Trophoblast cell (in vitro differentiated cells and primary cell): ENCODE measurements at regions not wholly inside any gene's neighbourhood (a gene's known extent, or its start where the extent isn't known, plus 50 kb on each side); places are given as distances from the start of the nearest gene placed in this dataset.

Experiments
- DNase-seq, 2 donors: peaks; one replicate each; pipeline ENCODE4 v3.0.0-alpha.2; 2016
- H2AFZ ChIP-seq: 2 replicates; pipeline ENCODE4 v1.6.1; 2013; ENCODE audit warnings: low read length, moderate library complexity, mild to moderate bottlenecking; ENCODE audit not compliant: insufficient read depth, poor library complexity
- H2AK5ac ChIP-seq: 2 replicates; pipeline ENCODE4 v1.6.1; 2013; ENCODE audit warnings: mild to moderate bottlenecking, low read length
- H2BK120ac ChIP-seq: 2 replicates; pipeline ENCODE4 v1.6.1; 2013; ENCODE audit warnings: low read length, mild to moderate bottlenecking, moderate library complexity; ENCODE audit not compliant: insufficient read depth, poor library complexity
- H2BK12ac ChIP-seq: 2 replicates; pipeline ENCODE4 v1.6.1; 2013; ENCODE audit warnings: mild to moderate bottlenecking, low read length, moderate library complexity
- H2BK5ac ChIP-seq: 2 replicates; pipeline ENCODE4 v1.6.1; 2013; ENCODE audit warnings: low read length, low read depth, moderate library complexity, mild to moderate bottlenecking; ENCODE audit not compliant: poor library complexity
- H3K14ac ChIP-seq: 2 replicates; pipeline ENCODE4 v1.6.1; 2013; ENCODE audit warnings: mild to moderate bottlenecking, low read length
- H3K18ac ChIP-seq: 2 replicates; pipeline ENCODE4 v1.6.1; 2013; ENCODE audit warnings: mild to moderate bottlenecking, low read length
- H3K23ac ChIP-seq: 2 replicates; pipeline ENCODE4 v1.6.1; 2013; ENCODE audit warnings: low read length
- H3K27ac ChIP-seq: 2 replicates; pipeline ENCODE4 v1.5.1; 2013; ENCODE audit warnings: low read depth, mild to moderate bottlenecking, inconsistent platforms, low read length, moderate library complexity
- H3K27me3 ChIP-seq: 2 replicates; pipeline ENCODE4 v1.6.1; 2013; ENCODE audit warnings: inconsistent platforms, mild to moderate bottlenecking, low read length, moderate library complexity; ENCODE audit not compliant: insufficient read depth
- H3K36me3 ChIP-seq, 2 experiments: 1 replicate in 1 of 2; 2 replicates in 1 of 2; pipeline ENCODE4 v1.6.1; 2013; ENCODE audit warnings: low read length in 2 of 2, mild to moderate bottlenecking in 2 of 2, moderate library complexity in 1 of 2; ENCODE audit not compliant: insufficient read depth in 2 of 2, control insufficient read depth in 1 of 2
- H3K4ac ChIP-seq: 2 replicates; pipeline ENCODE4 v1.6.1; 2013; ENCODE audit warnings: low read depth, mild to moderate bottlenecking, low read length, moderate library complexity
- H3K4me1 ChIP-seq, 2 experiments: 1 replicate in 1 of 2; 2 replicates in 1 of 2; pipeline ENCODE4 v1.6.1; 2013; ENCODE audit warnings: low read length in 2 of 2, mild to moderate bottlenecking in 2 of 2, moderate library complexity in 1 of 2; ENCODE audit not compliant: insufficient read depth in 2 of 2, control insufficient read depth in 1 of 2
- H3K4me2 ChIP-seq: 2 replicates; pipeline ENCODE4 v1.6.1; 2013; ENCODE audit warnings: inconsistent platforms, mild to moderate bottlenecking, low read length, moderate library complexity
- H3K4me3 ChIP-seq: 2 replicates; pipeline ENCODE4 v1.5.1; 2013; ENCODE audit warnings: mild to moderate bottlenecking, low read depth, low read length, inconsistent platforms
- H3K79me1 ChIP-seq: one replicate; pipeline ENCODE4 v1.6.1; 2013; ENCODE audit warnings: low read length
- H3K79me2 ChIP-seq: 2 replicates; pipeline ENCODE4 v1.6.1; 2013; ENCODE audit warnings: low read length, mild to moderate bottlenecking; ENCODE audit not compliant: control insufficient read depth, insufficient read depth, poor library complexity
- H3K9ac ChIP-seq: 2 replicates; pipeline ENCODE4 v1.6.1; 2013; ENCODE audit warnings: mild to moderate bottlenecking, low read length
- H3K9me3 ChIP-seq: 2 replicates; pipeline ENCODE4 v1.6.1; 2013; ENCODE audit warnings: low read depth, mild to moderate bottlenecking, control low read depth, inconsistent platforms, low read length; ENCODE audit not compliant: insufficient read depth
- H4K12ac ChIP-seq: 2 replicates; pipeline ENCODE4 v1.6.1; 2013; ENCODE audit warnings: low read depth, mild to moderate bottlenecking, low read length, moderate library complexity
- H4K8ac ChIP-seq: 2 replicates; pipeline ENCODE4 v1.6.1; 2013; ENCODE audit warnings: low read depth, mild to moderate bottlenecking, low read length, moderate library complexity
- H4K91ac ChIP-seq: one replicate; pipeline ENCODE4 v1.6.1; 2013; ENCODE audit warnings: low read depth, mild to moderate bottlenecking, low read length, moderate library complexity
- WGBS: extraction: QIAGEN DNeasy Blood & Tissue Kit; methylation state at CpG from one replicate; pipeline ENCODE4 v1.1.7; 2013; ENCODE audit warnings: missing lambda C conversion rate; ENCODE audit not compliant: insufficient read length, insufficient coverage; ENCODE audit errors: extremely low coverage; 5-methylcytosine and 5-hydroxymethylcytosine counted together

GRCh38 chr11:87754685-87755084 is 420.6 kb downstream of the RAB38 start:
- Histone ChIP-seq H3K4me3 (no peak overlapping the region), H4K8ac (no peak overlapping the region), H3K27me3 (no peaks in the 10 kb centered on the region), H3K18ac (no peak overlapping the region), H3K9ac (no peak overlapping the region), H2AK5ac (no peak overlapping the region), H2BK12ac (no peak overlapping the region), H2BK120ac (no peak overlapping the region), H3K23ac (no peak overlapping the region), H3K27ac (no peak overlapping the region), H4K12ac (no peak overlapping the region), H3K9me3 (no peaks in the 10 kb centered on the region), H3K4me2 (no peak overlapping the region), H2AFZ (no peak overlapping the region), H2BK5ac (no peak overlapping the region), H3K79me2 (no peaks in the 10 kb centered on the region), H3K36me3 (no peaks in the 10 kb centered on the region), H3K4ac (no peak overlapping the region), H3K79me1 (no peaks in the 10 kb centered on the region), H3K14ac (no peak overlapping the region), H4K91ac (no peak overlapping the region), H3K4me1 (no peaks in the 10 kb centered on the region)
- no peak for DNase-seq
- no CpG with 5 or more reads among the region's 1 CpG for WGBS

- Histone ChIP-seq H3K4me3 (no peak overlapping the region), H3K9ac (no peak overlapping the region), H2BK5ac (no peak overlapping the region), H4K91ac (no peak overlapping the region), H3K27me3 (no peaks in the 10 kb centered on the region), H3K27ac (no peak overlapping the region), H3K79me2 (no peaks in the 10 kb centered on the region), H2BK12ac (no peak overlapping the region), H2AFZ (no peak overlapping the region), H3K18ac (no peak overlapping the region), H4K12ac (no peak overlapping the region), H3K79me1 (no peaks in the 10 kb centered on the region), H3K36me3 (no peaks in the 10 kb centered on the region), H3K9me3 (no peaks in the 10 kb centered on the region), H3K4me2 (no peak overlapping the region), H4K8ac (no peak overlapping the region), H3K4me1 (no peaks in the 10 kb centered on the region), H2AK5ac (no peak overlapping the region), H3K4ac (no peak overlapping the region), H3K14ac (no peak overlapping the region), H3K23ac (no peak overlapping the region), H2BK120ac (no peak overlapping the region)
- WGBS: no CpG with 5 or more reads among the region's 2 CpGs
- DNase-seq: no peak
Observed at GRCh38 chr11:87753143-87753542, 422.1 kb downstream of the RAB38 start.

- no peak overlapping the region for H4K91ac ChIP-seq
- H3K23ac ChIP-seq: no peak overlapping the region
- H4K8ac ChIP-seq: no peak overlapping the region
- no peak overlapping the region for H3K4me2 ChIP-seq
- peaks cover 2% of the 10 kb centered on the region for H3K9me3 ChIP-seq
- no peak overlapping the region for H2BK12ac ChIP-seq
- no peak overlapping the region for H2BK120ac ChIP-seq
- H2BK5ac ChIP-seq: no peak overlapping the region
- no peaks in the 10 kb centered on the region for H3K79me1 ChIP-seq
- no peak overlapping the region for H2AFZ ChIP-seq
- DNase-seq: no peak
- H3K27me3 ChIP-seq: no peaks in the 10 kb centered on the region
- no peak overlapping the region for H3K4ac ChIP-seq
- H3K4me3 ChIP-seq: no peak overlapping the region
- no peaks in the 10 kb centered on the region for H3K4me1 ChIP-seq
- no peak overlapping the region for H3K18ac ChIP-seq
- no peaks in the 10 kb centered on the region for H3K79me2 ChIP-seq
- H3K27ac ChIP-seq: no peak overlapping the region
- WGBS: no CpG with 5 or more reads among the region's 2 CpGs
- H3K14ac ChIP-seq: no peak overlapping the region
- H4K12ac ChIP-seq: no peak overlapping the region
- H2AK5ac ChIP-seq: no peak overlapping the region
- no peaks in the 10 kb centered on the region for H3K36me3 ChIP-seq
- H3K9ac ChIP-seq: no peak overlapping the region
Observed at GRCh38 chr11:87743007-87743406, 432.2 kb downstream of the RAB38 start.

GRCh38 chr11:87740968-87741367 is 434.3 kb downstream of the RAB38 start:
- H2BK12ac ChIP-seq: no peak overlapping the region
- no peak overlapping the region for H2AFZ ChIP-seq
- H2BK5ac ChIP-seq: no peak overlapping the region
- H3K27me3 ChIP-seq: no peaks in the 10 kb centered on the region
- H4K91ac ChIP-seq: no peak overlapping the region
- H3K27ac ChIP-seq: no peak overlapping the region
- H3K9ac ChIP-seq: no peak overlapping the region
- no peak overlapping the region for H4K8ac ChIP-seq
- no peaks in the 10 kb centered on the region for H3K4me1 ChIP-seq
- no peak overlapping the region for H4K12ac ChIP-seq
- no peak overlapping the region for H3K4me2 ChIP-seq
- no peaks in the 10 kb centered on the region for H3K36me3 ChIP-seq
- H3K4me3 ChIP-seq: no peak overlapping the region
- WGBS: no CpG with 5 or more reads among the region's 3 CpGs
- no peaks in the 10 kb centered on the region for H3K79me1 ChIP-seq
- no peak overlapping the region for H3K14ac ChIP-seq
- H3K18ac ChIP-seq: no peak overlapping the region
- peak overlapping the region; percentile 35 for H3K23ac ChIP-seq
- DNase-seq: no peak
- H3K4ac ChIP-seq: no peak overlapping the region
- H3K9me3 ChIP-seq: no peaks in the 10 kb centered on the region
- H3K79me2 ChIP-seq: no peaks in the 10 kb centered on the region
- H2AK5ac ChIP-seq: no peak overlapping the region
- H2BK120ac ChIP-seq: no peak overlapping the region
